Caco-2 (cell line): ENCODE measurements at regions not wholly inside any gene's neighbourhood (a gene's known extent, or its start where the extent isn't known, plus 50 kb on each side); places are given as distances from the start of the nearest gene placed in this dataset.

ENCODE experiments used
- BruUV-seq: library from RNA; stranded (reverse); fragments of 400-500 nt; replicated peaks from 2 replicates; lab custom pipeline; 2021; lab: Mats Ljungman, UMichigan
- CTCF ChIA-PET: fragments of 300-600 bp; sonication (Branson Sonifier 250); formaldehyde crosslinking; loops from one replicate; lab custom pipeline; 2022; ENCODE audit warnings: antibody characterized with exemption; lab: Charles Lee
- POLR2A ChIA-PET: fragments of 300-600 bp; sonication (Branson Sonifier 250); formaldehyde crosslinking; loops from one replicate; lab custom pipeline; 2022; ENCODE audit warnings: antibody characterized with exemption; lab: Charles Lee
- DNase-seq, 2 experiments: peaks; one replicate each; pipeline versions ENCODE4 v3.0.0 to v3.0.0-alpha.2; 2020 to 2022
- H3K27me3 ChIP-seq: replicated peaks from 2 replicates; pipeline ENCODE4 v1.6.0; 2011; ENCODE audit warnings: low read length; ENCODE audit not compliant: control insufficient read depth, insufficient read depth
- H3K36me3 ChIP-seq: 2 replicates; pipeline ENCODE4 v1.5.1; 2011; ENCODE audit warnings: low read length; ENCODE audit not compliant: control insufficient read depth, insufficient read depth
- H3K4me1 ChIP-seq: fragments of 250-450 bp; sonication (Bioruptor Pico); 2 replicates; pipeline ENCODE4 v1.5.1; 2020; ENCODE audit warnings: mild to moderate bottlenecking
- H3K4me3 ChIP-seq: 2 replicates; pipeline ENCODE4 v1.5.1; 2011; ENCODE audit warnings: low read depth, mild to moderate bottlenecking, control low read depth, low read length
- H3K9me3 ChIP-seq: fragments of 250-450 bp; sonication (Bioruptor Pico); 2 replicates; pipeline ENCODE4 v1.5.1; 2020; ENCODE audit warnings: mild to moderate bottlenecking, moderate library complexity
- H3K27ac Mint-ChIP-seq: one replicate; pipeline ENCODE4 v1.8.0; 2022; ENCODE audit warnings: mixed read lengths; ENCODE audit not compliant: unreplicated experiment
- H3K27me3 Mint-ChIP-seq: one replicate; pipeline ENCODE4 v1.8.0; 2022; ENCODE audit warnings: mixed read lengths; ENCODE audit not compliant: insufficient read depth, unreplicated experiment
- H3K36me3 Mint-ChIP-seq: one replicate; pipeline ENCODE4 v1.8.0; 2022; ENCODE audit warnings: mild to moderate bottlenecking, mixed read lengths; ENCODE audit not compliant: insufficient read depth, unreplicated experiment
- H3K4me1 Mint-ChIP-seq: one replicate; pipeline ENCODE4 v1.8.0; 2022; ENCODE audit warnings: low read depth, mixed read lengths; ENCODE audit not compliant: unreplicated experiment
- H3K4me3 Mint-ChIP-seq: one replicate; pipeline ENCODE4 v1.8.0; 2022; ENCODE audit warnings: mild to moderate bottlenecking, moderate library complexity, mixed read lengths; ENCODE audit not compliant: unreplicated experiment
- H3K9me3 Mint-ChIP-seq: one replicate; pipeline ENCODE4 v1.8.0; 2022; ENCODE audit warnings: mixed read lengths; ENCODE audit not compliant: unreplicated experiment
- intact Hi-C: fragments of 100-400 bp; cut with micrococcal nuclease; formaldehyde crosslinking; loops from one replicate; pipeline ENCODE4 v1.10.0; 2022; ENCODE audit not compliant: unreplicated experiment
- TF ChIP-seq, protein P1 (sequence below), 2 experiments: fragments of 200-600 bp in 1 of 2; IDR thresholded peaks; 1 replicate in 1 of 2; 2 replicates in 1 of 2; pipeline versions ENCODE4 v1.5.1 to v1.8.0; 2011 to 2022; ENCODE audit warnings: antibody characterized with exemption in 1 of 2, control low read depth in 1 of 2, inconsistent platforms in 1 of 2, low read depth in 1 of 2, low read length in 1 of 2, mild to moderate bottlenecking in 1 of 2, moderate library complexity in 1 of 2; ENCODE audit not compliant: insufficient read depth in 1 of 2, severe bottlenecking in 1 of 2, unreplicated experiment in 1 of 2

DNA sequence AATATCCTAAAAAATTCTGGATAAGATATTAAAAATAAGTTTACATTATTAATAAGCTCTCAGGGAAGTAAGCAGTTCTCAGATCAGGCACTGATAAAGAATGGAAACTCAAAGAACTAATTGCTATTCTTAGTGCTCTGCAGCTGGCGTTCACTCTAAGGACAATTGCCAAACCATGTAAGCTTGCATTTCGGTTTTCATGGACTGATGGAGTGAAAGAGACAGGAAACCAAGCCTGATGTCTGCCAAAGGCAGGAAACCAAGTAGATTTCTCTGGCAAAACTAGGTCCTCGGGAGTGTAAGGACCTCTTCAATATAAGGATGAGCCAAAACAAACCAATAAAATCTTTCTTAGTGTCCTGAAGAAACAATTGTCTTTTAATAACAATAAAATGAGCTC is 355.2 kb downstream of the RAB38 start:
- no peak overlapping the region for H3K4me3 Mint-ChIP-seq
- H3K4me1 Mint-ChIP-seq: peaks cover 3% of the 10 kb centered on the region
- H3K27me3 Mint-ChIP-seq: peaks cover 10% of the 10 kb centered on the region
- no peaks in the 10 kb centered on the region for H3K27me3 ChIP-seq
- no peak overlapping the region for H3K4me3 ChIP-seq
- no peaks in the 10 kb centered on the region for H3K36me3 Mint-ChIP-seq
- H3K36me3 ChIP-seq: no peaks in the 10 kb centered on the region
- no peaks in the 10 kb centered on the region for H3K9me3 Mint-ChIP-seq
- intact Hi-C loops: no loop called here
- no peak overlapping the region for H3K27ac Mint-ChIP-seq
- DNase-seq: no peak
- POLR2A ChIA-PET: no interaction called here
- CTCF ChIA-PET: no interaction called here
- H3K9me3 ChIP-seq: no peaks in the 10 kb centered on the region
- TF ChIP-seq, protein P1, sequence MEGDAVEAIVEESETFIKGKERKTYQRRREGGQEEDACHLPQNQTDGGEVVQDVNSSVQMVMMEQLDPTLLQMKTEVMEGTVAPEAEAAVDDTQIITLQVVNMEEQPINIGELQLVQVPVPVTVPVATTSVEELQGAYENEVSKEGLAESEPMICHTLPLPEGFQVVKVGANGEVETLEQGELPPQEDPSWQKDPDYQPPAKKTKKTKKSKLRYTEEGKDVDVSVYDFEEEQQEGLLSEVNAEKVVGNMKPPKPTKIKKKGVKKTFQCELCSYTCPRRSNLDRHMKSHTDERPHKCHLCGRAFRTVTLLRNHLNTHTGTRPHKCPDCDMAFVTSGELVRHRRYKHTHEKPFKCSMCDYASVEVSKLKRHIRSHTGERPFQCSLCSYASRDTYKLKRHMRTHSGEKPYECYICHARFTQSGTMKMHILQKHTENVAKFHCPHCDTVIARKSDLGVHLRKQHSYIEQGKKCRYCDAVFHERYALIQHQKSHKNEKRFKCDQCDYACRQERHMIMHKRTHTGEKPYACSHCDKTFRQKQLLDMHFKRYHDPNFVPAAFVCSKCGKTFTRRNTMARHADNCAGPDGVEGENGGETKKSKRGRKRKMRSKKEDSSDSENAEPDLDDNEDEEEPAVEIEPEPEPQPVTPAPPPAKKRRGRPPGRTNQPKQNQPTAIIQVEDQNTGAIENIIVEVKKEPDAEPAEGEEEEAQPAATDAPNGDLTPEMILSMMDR (IDR thresholded peaks at IDR 0.05; ENCODE audit: insufficient read depth in 1 of 2, low read depth in 1 of 2, low read length in 1 of 2, severe bottlenecking in 1 of 2, unreplicated experiment in 1 of 2): no peak
- no TSS peak for BruUV-seq
- H3K4me1 ChIP-seq: no peaks in the 10 kb centered on the region

DNA sequence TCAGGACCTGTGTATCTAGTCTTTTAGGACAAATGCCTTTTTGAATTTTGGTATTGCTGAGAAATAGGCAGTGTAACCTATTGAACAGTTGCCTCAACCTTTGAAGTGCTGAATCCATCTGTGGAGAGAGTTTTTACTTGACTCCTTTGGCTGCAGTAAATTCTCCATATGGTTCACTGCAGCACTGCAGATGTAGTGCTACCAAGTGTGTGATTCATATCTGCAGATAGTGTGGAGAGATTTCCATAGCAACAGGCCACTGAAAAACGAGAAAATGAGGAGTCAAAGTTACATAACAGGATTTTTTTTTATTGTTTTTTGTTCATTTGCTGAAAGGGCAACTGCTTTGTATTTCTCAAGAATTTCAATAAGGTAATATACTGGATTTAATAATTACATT is 356.1 kb downstream of the RAB38 start:
- Mint-ChIP-seq H3K27ac (no peak overlapping the region), H3K36me3 (no peaks in the 10 kb centered on the region), H3K4me1 (peaks cover 6% of the 10 kb centered on the region), H3K9me3 (no peaks in the 10 kb centered on the region), H3K4me3 (no peak overlapping the region), H3K27me3 (peaks cover 10% of the 10 kb centered on the region)
- Histone ChIP-seq H3K4me1 (no peaks in the 10 kb centered on the region), H3K4me3 (no peak overlapping the region), H3K36me3 (no peaks in the 10 kb centered on the region), H3K27me3 (no peaks in the 10 kb centered on the region), H3K9me3 (no peaks in the 10 kb centered on the region)
- intact Hi-C loops: no loop called here
- ChIA-PET POLR2A (no interaction called here), CTCF (no interaction called here)
- TF ChIP-seq, protein P1 (IDR thresholded peaks at IDR 0.05; ENCODE audit: insufficient read depth in 1 of 2, low read depth in 1 of 2, low read length in 1 of 2, severe bottlenecking in 1 of 2, unreplicated experiment in 1 of 2): no peak
- DNase-seq: no peak
- BruUV-seq: no TSS peak

DNA sequence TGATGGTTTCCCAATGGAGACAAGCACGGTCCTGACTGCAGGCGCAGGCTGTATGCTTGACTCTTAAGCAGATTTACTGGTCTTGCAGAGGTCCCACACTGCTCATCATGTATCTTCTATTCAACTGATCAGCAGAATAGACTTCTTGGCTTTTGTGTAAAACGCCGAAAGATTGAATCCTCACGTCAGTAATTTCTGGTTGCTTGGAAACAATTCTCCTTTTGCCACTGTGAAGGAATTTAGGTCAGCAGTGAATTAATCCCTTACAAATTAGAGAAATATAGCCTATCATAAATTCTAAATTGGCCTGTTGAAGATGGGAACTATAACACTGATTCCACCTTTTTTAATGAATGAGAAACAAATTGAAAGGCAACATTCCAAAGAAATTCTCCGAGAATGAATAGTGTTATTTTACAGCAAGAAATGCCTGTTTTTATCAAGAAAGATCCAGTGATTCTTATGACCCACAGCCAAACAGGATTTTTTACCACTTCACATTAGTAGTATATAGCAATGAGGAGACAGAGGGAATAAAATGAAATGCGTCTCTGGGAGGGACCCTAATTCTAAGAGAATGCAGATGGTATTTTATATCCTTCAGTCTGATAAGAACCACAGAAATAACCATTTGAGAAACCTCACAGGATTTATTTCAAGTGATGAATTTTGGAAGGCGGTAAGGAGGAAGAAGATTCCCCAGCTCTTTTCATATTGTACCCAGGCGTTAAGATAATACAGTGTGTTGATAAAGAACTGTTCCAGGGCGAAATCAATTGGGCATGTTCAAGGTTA is 362.5 kb downstream of the RAB38 start:
- Histone ChIP-seq H3K4me3 (no peak overlapping the region), H3K9me3 (no peaks in the 10 kb centered on the region), H3K36me3 (no peaks in the 10 kb centered on the region), H3K4me1 (peaks cover 15% of the 10 kb centered on the region), H3K27me3 (no peaks in the 10 kb centered on the region)
- peaks cover 24% of the 10 kb centered on the region for H3K4me1 Mint-ChIP-seq
- no peak overlapping the region for H3K4me3 Mint-ChIP-seq
- DNase-seq: no peak
- intact Hi-C loops: loop anchor here (5.0 kb wide), 1 partner anchor 70 kb away; no protein-coding TSS in a partner anchor
- H3K27ac Mint-ChIP-seq: no peak overlapping the region
- no peaks in the 10 kb centered on the region for H3K9me3 Mint-ChIP-seq
- POLR2A ChIA-PET: no interaction called here
- TF ChIP-seq, protein P1 (IDR thresholded peaks at IDR 0.05; ENCODE audit: insufficient read depth in 1 of 2, low read depth in 1 of 2, low read length in 1 of 2, severe bottlenecking in 1 of 2, unreplicated experiment in 1 of 2): no peak
- H3K36me3 Mint-ChIP-seq: no peaks in the 10 kb centered on the region
- BruUV-seq: no TSS peak
- no peaks in the 10 kb centered on the region for H3K27me3 Mint-ChIP-seq
- CTCF ChIA-PET: no interaction called here
